ENCODE measurements at regions not wholly inside any gene's neighbourhood (a gene's known extent, or its start where the extent isn't known, plus 50 kb on each side); places are given as distances from the start of the nearest gene placed in this dataset.
"Not testable (repeated sequence)": the region's sequence is repeated elsewhere in the genome, so short reads cannot be mapped to it uniquely, and the experiment has no call there.

DNA sequence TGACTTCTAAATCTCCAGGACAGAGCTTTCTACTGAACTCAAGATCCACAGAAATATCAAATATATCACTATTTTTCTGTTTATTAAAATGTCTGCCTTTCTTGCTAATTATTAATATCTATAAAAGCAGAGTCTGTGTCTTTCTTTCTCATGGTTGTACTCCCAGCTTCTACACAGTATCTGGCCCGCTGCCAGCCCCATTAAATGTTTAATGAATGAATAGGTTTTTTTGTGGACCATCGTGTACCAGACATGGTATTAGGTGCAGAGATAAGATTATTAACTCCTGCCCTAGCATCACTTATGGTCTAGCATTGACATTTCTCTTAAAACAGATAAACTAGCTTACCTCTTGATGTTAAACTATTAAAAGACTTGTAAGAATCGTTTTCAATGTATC lies 111.4 kb upstream of the RBMS3 start:
- in situ Hi-C loops (cut with HindIII; ENCODE audit: low pct_unique_long_range_greater_than_20kb, low sequenced_read_pairs), result no loop called here
- no peak for DNase-seq (ENCODE audit: low read depth in 1 of 2, low spot score in 1 of 2)
- TF ChIP-seq JUND (IDR thresholded peaks at IDR 0.05; ENCODE audit: low read depth), result no peak

GRCh38 chr3:29171043-29171990 lies 109.6 kb upstream of the RBMS3 start:
- no peak for DNase-seq (ENCODE audit: low read depth in 1 of 2, low spot score in 1 of 2)
- no peak for TF ChIP-seq JUND (IDR thresholded peaks at IDR 0.05; ENCODE audit: low read depth)
- in situ Hi-C loops (cut with HindIII; ENCODE audit: low pct_unique_long_range_greater_than_20kb, low sequenced_read_pairs), result no loop called here

GRCh38 chr3:29176501-29176900 lies 104.4 kb upstream of the RBMS3 start:
- no peak for TF ChIP-seq JUND (IDR thresholded peaks at IDR 0.05; ENCODE audit: low read depth)
- DNase-seq (ENCODE audit: low read depth in 1 of 2, low spot score in 1 of 2), result no peak

GRCh38 chr3:29178809-29179793 lies 101.8 kb upstream of the RBMS3 start:
- no peak for TF ChIP-seq JUND (IDR thresholded peaks at IDR 0.05; ENCODE audit: low read depth)
- in situ Hi-C loops (cut with HindIII; ENCODE audit: low pct_unique_long_range_greater_than_20kb, low sequenced_read_pairs), result no loop called here
- DNase-seq (ENCODE audit: low read depth in 1 of 2, low spot score in 1 of 2), result no peak

More at GRCh38 chr3:29176501-29176900, 104.4 kb upstream of the RBMS3 start:
- in situ Hi-C loops (cut with HindIII; ENCODE audit: low pct_unique_long_range_greater_than_20kb, low sequenced_read_pairs), result no loop called here

DNA sequence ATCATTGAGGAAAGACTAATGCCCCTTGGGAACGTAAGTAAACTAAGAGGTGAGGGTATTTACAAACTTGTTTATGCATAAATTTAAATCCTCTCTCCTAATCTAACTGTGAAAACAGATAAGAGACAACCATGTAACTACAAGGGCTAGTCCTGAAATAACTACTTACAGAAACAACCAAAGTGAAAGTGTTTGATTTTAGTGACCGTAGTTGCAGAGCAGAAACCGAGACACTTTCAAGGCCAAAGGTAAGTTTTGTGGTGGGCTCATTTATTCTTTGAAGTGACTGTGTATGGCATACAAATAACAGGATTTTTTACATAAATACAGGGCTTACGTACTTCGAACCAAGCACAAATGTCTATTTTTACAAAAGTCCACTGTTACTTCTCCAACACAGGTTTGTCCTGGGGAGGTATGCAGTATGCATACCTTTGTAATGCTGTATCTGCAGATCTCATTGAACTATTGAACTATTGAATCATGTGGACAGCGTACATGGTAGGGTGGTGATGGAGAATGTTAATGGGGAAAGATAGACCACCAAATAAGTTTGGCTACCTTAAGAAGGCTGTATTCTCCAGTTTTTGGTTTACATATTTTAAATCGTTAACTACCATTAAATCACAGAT lies 99.6 kb upstream of the RBMS3 start:
- in situ Hi-C loops (cut with HindIII; ENCODE audit: low pct_unique_long_range_greater_than_20kb, low sequenced_read_pairs), result no loop called here
- DNase-seq (ENCODE audit: low read depth in 1 of 2, low spot score in 1 of 2), result peak in 1 of 2 experiments; percentile 25

GRCh38 chr3:29181872-29182271 lies 99.0 kb upstream of the RBMS3 start:
- in situ Hi-C loops (cut with HindIII; ENCODE audit: low pct_unique_long_range_greater_than_20kb, low sequenced_read_pairs), result no loop called here
- TF ChIP-seq JUND (IDR thresholded peaks at IDR 0.05; ENCODE audit: low read depth), result no peak
- no peak for DNase-seq (ENCODE audit: low read depth in 1 of 2, low spot score in 1 of 2)

More for the DNA sequence above, 99.6 kb upstream of the RBMS3 start:
- no peak for TF ChIP-seq JUND (IDR thresholded peaks at IDR 0.05; ENCODE audit: low read depth)

- DNase-seq (ENCODE audit: low read depth in 1 of 2, low spot score in 1 of 2); in situ Hi-C loops (cut with HindIII; ENCODE audit: low pct_unique_long_range_greater_than_20kb, low sequenced_read_pairs): not testable (repeated sequence)
These were observed 98.0 kb upstream of the RBMS3 start for GRCh38 chr3:29182828-29183227.

DNA sequence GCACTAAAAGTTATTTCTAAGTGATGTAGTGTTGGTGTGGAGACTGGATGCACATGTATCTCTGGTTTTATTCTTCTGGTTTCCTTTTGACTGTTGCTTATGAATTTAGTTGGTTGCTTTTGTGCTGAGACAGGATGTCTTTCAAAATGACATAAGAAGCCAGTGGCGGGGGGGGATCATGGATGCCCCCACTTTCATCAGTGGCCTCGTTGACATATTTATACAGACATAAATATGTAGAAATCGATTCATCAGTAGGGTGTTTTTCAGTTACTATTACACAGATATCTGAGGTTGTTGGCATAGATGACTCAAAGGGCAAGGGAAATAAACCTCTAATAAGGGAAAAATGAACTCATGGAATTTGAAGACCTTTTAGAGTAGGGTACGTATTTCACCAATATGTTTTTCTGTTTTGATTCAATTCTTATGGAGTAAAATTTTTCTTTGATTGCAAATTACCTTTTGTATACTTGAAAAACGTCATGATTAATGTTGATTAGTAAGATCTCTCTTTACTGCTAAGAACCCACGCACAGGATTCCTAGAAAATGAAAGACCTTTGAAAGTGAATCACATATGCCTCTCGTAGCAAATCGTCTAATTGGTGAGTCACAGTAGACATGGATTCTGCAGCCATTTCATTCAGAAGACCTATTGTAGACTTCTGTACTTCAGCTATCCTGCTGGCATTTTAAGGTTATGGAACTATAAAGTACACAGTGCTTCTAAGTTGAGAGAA lies 97.4 kb upstream of the RBMS3 start:
- in situ Hi-C loops (cut with HindIII; ENCODE audit: low pct_unique_long_range_greater_than_20kb, low sequenced_read_pairs), result no loop called here
- no peak for TF ChIP-seq JUND (IDR thresholded peaks at IDR 0.05; ENCODE audit: low read depth)
- DNase-seq (ENCODE audit: low read depth in 1 of 2, low spot score in 1 of 2), result no peak

DNA sequence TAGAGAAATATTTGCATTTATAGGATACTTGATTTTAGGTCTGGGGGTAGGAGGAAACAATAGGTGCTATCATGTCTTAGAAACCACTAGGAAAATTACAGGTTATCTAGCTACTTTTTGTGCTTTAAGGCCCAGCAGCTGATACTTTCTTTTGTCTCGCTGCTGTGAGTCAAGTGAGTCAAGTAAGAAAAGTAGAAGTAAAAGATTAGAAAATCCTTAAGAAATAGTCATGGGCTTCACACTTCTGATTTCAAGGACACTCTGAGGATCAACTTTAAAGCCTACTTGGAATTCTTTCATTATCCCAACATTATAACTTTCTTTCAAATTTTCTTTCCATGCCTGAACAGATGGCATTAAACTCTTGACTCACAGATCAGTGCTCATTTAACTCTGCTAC lies 95.2 kb upstream of the RBMS3 start:
- DNase-seq (ENCODE audit: low read depth in 1 of 2, low spot score in 1 of 2), result no peak
- in situ Hi-C loops (cut with HindIII; ENCODE audit: low pct_unique_long_range_greater_than_20kb, low sequenced_read_pairs), result no loop called here
- no peak for TF ChIP-seq JUND (IDR thresholded peaks at IDR 0.05; ENCODE audit: low read depth)

DNA sequence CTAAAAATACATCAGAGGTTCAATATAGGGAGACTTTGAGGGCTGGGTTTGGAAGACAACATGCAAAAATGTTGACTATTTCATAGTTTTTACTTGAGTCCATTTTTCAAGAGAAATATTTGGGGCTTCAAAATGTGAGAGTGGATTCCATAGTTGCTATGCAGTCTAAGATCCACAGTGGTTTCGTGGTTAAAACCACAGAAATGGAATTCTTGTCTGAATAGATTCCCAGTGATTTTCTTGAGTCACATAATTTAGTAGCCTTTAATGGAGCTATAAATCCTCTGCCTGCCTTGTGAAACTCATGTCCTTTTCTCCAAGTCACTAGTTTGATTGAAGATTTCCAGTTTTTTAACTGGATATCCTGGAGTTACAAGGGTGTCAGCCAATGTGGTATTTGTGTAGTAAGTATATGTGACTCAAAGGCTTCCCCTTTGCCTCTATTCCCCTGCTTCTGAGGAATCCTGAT lies 94.7 kb upstream of the RBMS3 start:
- no peak for DNase-seq (ENCODE audit: low read depth in 1 of 2, low spot score in 1 of 2)
- TF ChIP-seq JUND (IDR thresholded peaks at IDR 0.05; ENCODE audit: low read depth), result no peak
- in situ Hi-C loops (cut with HindIII; ENCODE audit: low pct_unique_long_range_greater_than_20kb, low sequenced_read_pairs), result no loop called here

DNA sequence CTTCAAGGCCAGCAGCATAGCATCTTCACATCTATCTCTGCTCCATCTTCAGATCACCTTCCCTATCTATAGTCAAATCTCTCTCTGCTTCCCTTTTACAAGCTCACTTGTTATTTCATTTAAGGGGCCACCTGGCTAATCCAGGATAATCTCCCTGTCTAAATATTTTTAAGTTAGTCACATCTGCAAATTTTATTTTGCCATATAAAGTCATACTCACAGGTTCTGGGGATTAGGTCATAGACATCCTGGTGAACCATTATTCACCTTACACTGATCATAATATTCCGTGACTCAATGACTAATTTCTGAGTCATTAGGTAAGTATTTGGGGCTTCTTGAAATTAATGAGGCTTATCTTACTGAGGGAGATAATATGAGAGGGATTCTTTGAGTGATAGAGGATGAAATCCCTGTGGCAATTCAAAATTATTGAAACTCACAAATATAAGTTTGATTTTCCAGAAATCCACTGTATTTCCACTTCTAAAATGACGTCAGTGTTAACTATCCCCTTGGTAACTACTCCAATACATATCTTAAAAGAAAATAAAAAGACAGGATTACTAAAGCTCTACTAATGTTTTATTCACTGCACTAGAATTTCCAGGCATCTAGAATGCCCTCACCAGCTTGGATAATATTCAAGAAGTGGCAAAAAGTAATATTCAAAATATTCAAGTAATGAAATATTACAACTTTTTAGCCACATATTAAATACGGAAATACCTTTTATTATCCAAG lies 93.7 kb upstream of the RBMS3 start:
- in situ Hi-C loops (cut with HindIII; ENCODE audit: low pct_unique_long_range_greater_than_20kb, low sequenced_read_pairs), result no loop called here
- no peak for TF ChIP-seq JUND (IDR thresholded peaks at IDR 0.05; ENCODE audit: low read depth)
- no peak for DNase-seq (ENCODE audit: low read depth in 1 of 2, low spot score in 1 of 2)

Data from T47D (cell line).